Ishikawa (cell line): ENCODE measurements at regions not wholly inside any gene's neighbourhood (a gene's known extent, or its start where the extent isn't known, plus 50 kb on each side); places are given as distances from the start of the nearest gene placed in this dataset.

ENCODE experiments used
- CEBPB ChIP-seq: IDR thresholded peaks from 2 replicates; pipeline ENCODE4 v1.6.1; 2012
- CREB1 ChIP-seq: IDR thresholded peaks from 2 replicates; pipeline ENCODE4 v1.6.1; 2012; ENCODE audit warnings: low read depth
- EGR1 ChIP-seq: IDR thresholded peaks from 2 replicates; pipeline ENCODE4 v1.6.1; 2012
- EP300 ChIP-seq: IDR thresholded peaks from 2 replicates; pipeline ENCODE4 v1.6.1; 2012; ENCODE audit warnings: borderline replicate concordance
- FOXM1 ChIP-seq: IDR thresholded peaks from 2 replicates; pipeline ENCODE4 v1.6.1; 2012; ENCODE audit warnings: low read depth, borderline replicate concordance
- MAX ChIP-seq: IDR thresholded peaks from 2 replicates; pipeline ENCODE4 v1.6.1; 2012
- NFIC ChIP-seq: IDR thresholded peaks from 2 replicates; pipeline ENCODE4 v1.6.1; 2012
- RAD21 ChIP-seq: IDR thresholded peaks from 2 replicates; pipeline ENCODE4 v1.6.1; 2012; ENCODE audit warnings: low read depth
- TAF1 ChIP-seq: IDR thresholded peaks from 2 replicates; pipeline ENCODE4 v1.6.1; 2012; ENCODE audit warnings: low read depth, mild to moderate bottlenecking
- TCF12 ChIP-seq: IDR thresholded peaks from 2 replicates; pipeline ENCODE4 v1.6.1; 2012; ENCODE audit warnings: low read depth
- TEAD4 ChIP-seq: IDR thresholded peaks from 2 replicates; pipeline ENCODE4 v1.6.1; 2012
- USF1 ChIP-seq: IDR thresholded peaks from 2 replicates; pipeline ENCODE4 v1.6.1; 2012
- YY1 ChIP-seq: IDR thresholded peaks from 2 replicates; pipeline ENCODE4 v1.6.1; 2012; ENCODE audit warnings: low read depth
- ZBTB7A ChIP-seq: IDR thresholded peaks from 2 replicates; pipeline ENCODE4 v1.6.1; 2012; ENCODE audit warnings: low read depth
- TF ChIP-seq, protein P1 (sequence below): IDR thresholded peaks from 2 replicates; pipeline ENCODE4 v1.6.1; 2012; ENCODE audit warnings: low read depth, mild to moderate bottlenecking

GRCh38 chr7:23973264-23973663, 263.2 kb downstream of the STK31 start:
- TF ChIP-seq, protein P1, sequence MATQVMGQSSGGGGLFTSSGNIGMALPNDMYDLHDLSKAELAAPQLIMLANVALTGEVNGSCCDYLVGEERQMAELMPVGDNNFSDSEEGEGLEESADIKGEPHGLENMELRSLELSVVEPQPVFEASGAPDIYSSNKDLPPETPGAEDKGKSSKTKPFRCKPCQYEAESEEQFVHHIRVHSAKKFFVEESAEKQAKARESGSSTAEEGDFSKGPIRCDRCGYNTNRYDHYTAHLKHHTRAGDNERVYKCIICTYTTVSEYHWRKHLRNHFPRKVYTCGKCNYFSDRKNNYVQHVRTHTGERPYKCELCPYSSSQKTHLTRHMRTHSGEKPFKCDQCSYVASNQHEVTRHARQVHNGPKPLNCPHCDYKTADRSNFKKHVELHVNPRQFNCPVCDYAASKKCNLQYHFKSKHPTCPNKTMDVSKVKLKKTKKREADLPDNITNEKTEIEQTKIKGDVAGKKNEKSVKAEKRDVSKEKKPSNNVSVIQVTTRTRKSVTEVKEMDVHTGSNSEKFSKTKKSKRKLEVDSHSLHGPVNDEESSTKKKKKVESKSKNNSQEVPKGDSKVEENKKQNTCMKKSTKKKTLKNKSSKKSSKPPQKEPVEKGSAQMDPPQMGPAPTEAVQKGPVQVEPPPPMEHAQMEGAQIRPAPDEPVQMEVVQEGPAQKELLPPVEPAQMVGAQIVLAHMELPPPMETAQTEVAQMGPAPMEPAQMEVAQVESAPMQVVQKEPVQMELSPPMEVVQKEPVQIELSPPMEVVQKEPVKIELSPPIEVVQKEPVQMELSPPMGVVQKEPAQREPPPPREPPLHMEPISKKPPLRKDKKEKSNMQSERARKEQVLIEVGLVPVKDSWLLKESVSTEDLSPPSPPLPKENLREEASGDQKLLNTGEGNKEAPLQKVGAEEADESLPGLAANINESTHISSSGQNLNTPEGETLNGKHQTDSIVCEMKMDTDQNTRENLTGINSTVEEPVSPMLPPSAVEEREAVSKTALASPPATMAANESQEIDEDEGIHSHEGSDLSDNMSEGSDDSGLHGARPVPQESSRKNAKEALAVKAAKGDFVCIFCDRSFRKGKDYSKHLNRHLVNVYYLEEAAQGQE: no peak
- TF ChIP-seq RAD21 (no peak), TCF12 (no peak), EGR1 (no peak), TEAD4 (no peak), MAX (no peak), TAF1 (no peak), NFIC (no peak), CREB1 (no peak), USF1 (no peak), CEBPB (no peak), YY1 (no peak), ZBTB7A (no peak), EP300 (no peak), FOXM1 (no peak)

DNA sequence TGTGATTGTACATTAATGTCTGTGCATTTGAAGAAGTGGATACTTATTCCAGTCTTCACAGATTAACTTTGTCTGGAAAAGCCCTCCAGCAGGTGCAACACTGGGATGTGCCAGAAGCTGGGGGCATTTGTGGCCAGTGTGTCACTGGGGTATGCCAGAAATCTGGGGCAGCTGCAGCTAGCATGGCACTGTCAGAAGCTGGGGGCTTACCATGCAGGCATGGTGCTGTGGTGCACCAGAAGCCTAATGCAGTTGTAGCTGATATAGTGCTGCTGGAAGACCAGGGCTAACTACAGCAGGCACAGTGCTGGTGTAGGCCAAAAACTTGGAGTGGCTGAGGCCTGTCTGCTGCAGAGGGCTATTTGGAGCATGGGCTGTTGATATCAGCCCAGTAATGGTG, 270.1 kb downstream of the STK31 start:
- no peak for TF ChIP-seq RAD21
- no peak for TF ChIP-seq TCF12
- TF ChIP-seq YY1: no peak
- TF ChIP-seq CEBPB: no peak
- TF ChIP-seq TAF1: no peak
- TF ChIP-seq, protein P1: no peak
- no peak for TF ChIP-seq FOXM1
- no peak for TF ChIP-seq EP300

DNA sequence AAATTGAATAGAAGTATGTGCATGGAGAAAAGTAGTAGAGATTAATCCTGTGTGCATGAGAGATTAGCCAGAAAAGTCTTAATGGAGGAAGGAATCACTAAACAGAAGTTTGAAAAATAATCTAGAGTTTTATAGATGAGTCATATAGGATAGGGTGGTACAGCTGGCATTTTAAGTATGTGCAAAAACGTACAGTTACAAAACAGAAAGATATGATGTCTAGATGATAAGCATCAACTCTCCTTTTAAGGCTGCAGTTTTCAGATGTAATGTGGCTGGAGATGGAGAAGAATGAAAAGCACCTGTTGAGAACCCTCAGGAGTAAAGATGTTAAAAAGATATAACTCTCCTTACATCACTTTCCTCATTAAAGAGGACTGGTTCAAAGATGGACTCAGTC, 271.3 kb downstream of the STK31 start:
- TF ChIP-seq MAX: no peak
- no peak for TF ChIP-seq YY1
- no peak for TF ChIP-seq CREB1
- no peak for TF ChIP-seq TEAD4
- TF ChIP-seq EGR1: no peak
- TF ChIP-seq TAF1: no peak
- no peak for TF ChIP-seq FOXM1
- TF ChIP-seq EP300: no peak
- no peak for TF ChIP-seq RAD21
- no peak for TF ChIP-seq NFIC
- TF ChIP-seq CEBPB: no peak
- TF ChIP-seq USF1: no peak

GRCh38 chr7:23981758-23982157, 271.7 kb downstream of the STK31 start:
- TF ChIP-seq TAF1 (no peak), RAD21 (no peak)

GRCh38 chr7:24005517-24005916, 278.5 kb upstream of the NPY start:
- TF ChIP-seq CREB1: no peak
- TF ChIP-seq NFIC: no peak
- TF ChIP-seq MAX: no peak
- TF ChIP-seq TCF12: no peak
- no peak for TF ChIP-seq FOXM1
- TF ChIP-seq YY1: no peak
- no peak for TF ChIP-seq CEBPB
- TF ChIP-seq EP300: no peak
- TF ChIP-seq, protein P1: no peak
- TF ChIP-seq TEAD4: no peak
- no peak for TF ChIP-seq TAF1
- no peak for TF ChIP-seq EGR1
- no peak for TF ChIP-seq USF1
- TF ChIP-seq ZBTB7A: no peak
- TF ChIP-seq RAD21: no peak
